Erythroblast (primary cell): ENCODE measurements at regions not wholly inside any gene's neighbourhood (a gene's known extent, or its start where the extent isn't known, plus 50 kb on each side); places are given as distances from the start of the nearest gene placed in this dataset.

Source experiments
- GATA1 ChIP-seq: IDR thresholded peaks from 2 replicates; pipeline ENCODE4 v1.6.1; 2011; ENCODE audit warnings: low read depth, mild to moderate bottlenecking, control low read depth, low read length, moderate library complexity
- POLR2A ChIP-seq: IDR thresholded peaks from 2 replicates; pipeline ENCODE4 v1.6.1; 2011; ENCODE audit warnings: mild to moderate bottlenecking, low read length

- TF ChIP-seq POLR2A (no peak), GATA1 (no peak)
Observed at GRCh38 chr1:5405263-5405662, 587.0 kb downstream of the NPHP4 start.
